Endometrial microvascular endothelial cells (primary cell): ENCODE measurements at regions not wholly inside any gene's neighbourhood (a gene's known extent, or its start where the extent isn't known, plus 50 kb on each side); places are given as distances from the start of the nearest gene placed in this dataset.

Experiments used
- in situ Hi-C: cut with HindIII; loops from 2 replicates; pipeline ENCODE4 v1.10.0; 2017; ENCODE audit warnings: low sequenced_read_pairs, low pct_unique_long_range_greater_than_20kb; ENCODE audit errors: inconsistent ontology term

DNA sequence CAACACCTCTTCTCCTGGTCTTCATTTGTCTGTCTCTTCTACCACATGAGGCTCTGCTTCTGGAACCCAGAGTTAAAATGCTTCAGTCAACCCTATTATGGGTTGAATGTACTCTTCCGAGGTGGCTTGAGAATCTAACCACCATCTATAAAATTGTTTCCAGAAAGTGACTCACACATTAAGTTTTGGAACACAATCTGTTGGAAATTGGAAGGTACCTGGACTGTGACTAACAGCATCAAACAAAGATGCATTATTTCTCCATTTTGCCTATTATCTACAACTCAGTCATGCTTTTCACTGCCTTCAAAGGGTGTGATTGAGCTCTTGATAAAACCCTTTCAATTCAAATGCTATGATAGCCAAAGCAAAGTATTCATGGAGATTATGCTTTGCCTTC, 499.0 kb upstream of the SEMA6D start:
- in situ Hi-C loops: no loop called here

DNA sequence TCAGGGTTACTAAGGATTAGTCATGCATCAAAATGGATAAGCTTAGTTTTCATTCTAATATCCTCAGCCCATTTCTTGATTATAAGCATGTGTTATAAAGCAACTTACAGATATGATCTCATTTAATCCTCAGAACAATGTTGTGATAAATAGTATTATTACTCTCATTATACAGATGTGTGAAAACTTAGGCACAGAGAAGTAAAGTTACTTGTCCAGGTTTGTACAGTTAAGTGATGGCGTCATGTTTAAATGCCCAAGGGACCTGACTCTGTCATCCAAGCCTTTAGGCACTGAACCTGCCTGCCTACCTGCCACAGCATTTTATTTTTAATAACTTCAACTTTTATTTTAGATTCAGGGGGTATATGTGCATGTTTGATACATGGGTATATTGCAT, 472.9 kb upstream of the SEMA6D start:
- in situ Hi-C loops: no loop called here

DNA sequence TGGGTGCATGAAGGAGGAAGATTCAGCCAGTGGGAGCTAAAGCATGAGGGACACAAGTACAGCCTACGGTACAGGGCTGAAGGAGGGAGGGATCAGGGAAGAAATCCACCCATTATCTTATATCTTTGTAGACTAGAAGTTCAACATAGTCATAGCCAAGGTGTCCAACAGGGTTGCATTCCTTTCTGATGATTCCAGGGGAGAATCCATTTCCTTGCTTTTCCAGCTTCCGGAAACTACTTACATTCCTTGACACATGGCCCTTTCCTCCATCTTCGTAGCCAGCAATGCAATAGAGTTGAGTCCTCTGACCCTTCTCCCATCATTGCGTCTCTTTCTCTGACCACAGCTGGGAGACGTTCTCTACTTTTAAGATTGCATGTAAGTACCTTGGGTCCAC, 471.0 kb upstream of the SEMA6D start:
- in situ Hi-C loops: no loop called here

DNA sequence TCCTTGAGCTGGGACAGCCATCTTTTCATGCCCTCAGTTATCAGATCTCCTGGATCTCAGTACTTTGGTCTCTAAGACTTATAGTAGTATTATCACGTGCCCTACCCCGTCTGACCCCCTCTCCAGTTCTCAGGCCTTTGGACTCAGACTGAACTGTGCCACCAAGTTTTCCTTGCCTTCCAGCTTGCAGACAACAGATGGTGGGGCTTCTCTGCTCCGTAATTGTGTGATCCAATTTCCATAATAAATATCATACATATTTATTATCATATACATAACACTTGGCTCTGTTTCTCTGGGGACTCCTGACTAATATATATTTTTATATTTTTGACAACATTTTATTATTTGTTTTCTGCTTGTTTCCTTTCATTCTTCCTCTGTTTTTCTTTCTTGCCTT, 458.8 kb upstream of the SEMA6D start:
- in situ Hi-C loops: no loop called here

DNA sequence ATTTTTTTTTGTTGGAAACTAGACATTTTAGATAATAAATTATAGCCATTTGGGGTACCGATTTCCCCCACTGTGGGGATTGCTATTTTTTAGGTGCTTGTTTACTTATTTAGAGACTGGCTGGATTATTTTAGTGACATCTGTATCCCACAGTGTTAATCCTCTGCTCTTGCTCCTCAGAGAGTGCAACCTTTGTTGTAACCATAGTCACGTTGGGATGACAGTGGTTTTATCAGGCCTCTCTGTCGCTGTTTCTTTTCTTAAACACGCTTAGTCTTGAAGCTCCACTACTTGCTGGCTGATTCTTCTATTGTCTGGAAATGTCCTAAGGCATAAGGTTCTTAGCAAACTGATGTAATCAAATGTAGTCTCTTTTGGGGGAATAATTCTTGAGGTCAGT, 451.6 kb upstream of the SEMA6D start:
- in situ Hi-C loops: no loop called here

DNA sequence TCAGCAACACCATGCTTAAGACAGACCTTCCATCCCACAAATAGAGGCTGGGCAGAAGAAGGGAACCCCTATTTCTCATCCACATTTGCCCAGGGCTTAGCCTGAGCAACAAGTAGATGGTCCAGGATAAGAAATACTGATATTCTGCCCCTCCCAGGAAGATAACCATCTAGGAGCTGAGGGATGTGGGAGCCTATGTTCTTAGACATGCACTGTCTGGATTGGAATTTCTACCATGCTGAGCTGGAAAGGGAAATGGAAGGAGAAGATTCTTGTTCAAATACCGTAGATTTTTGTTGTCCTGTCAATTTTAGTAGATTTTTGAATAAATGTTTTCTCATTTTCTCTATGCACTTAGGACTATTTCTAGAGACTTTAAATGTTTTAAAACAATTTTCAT, 450.7 kb upstream of the SEMA6D start:
- in situ Hi-C loops: no loop called here

DNA sequence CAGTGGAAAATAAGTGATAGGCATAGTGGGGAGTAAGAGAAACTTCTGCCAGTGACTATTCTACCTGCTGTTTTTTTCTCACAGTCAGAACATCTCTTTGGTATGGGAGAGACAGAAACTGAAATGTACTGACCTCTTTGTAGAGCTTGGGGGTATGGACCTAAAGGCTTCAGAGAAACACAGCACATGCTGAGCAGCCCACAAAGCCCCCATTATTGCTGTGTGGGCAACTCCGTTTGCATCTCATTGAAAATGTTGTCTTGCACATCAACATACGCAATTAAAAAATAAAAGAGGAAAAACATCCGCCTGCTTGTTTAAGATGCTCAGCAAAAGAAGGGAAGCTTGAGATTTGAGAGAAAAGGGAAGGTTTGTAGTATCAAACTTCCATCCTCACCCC, 443.4 kb upstream of the SEMA6D start:
- in situ Hi-C loops: no loop called here

DNA sequence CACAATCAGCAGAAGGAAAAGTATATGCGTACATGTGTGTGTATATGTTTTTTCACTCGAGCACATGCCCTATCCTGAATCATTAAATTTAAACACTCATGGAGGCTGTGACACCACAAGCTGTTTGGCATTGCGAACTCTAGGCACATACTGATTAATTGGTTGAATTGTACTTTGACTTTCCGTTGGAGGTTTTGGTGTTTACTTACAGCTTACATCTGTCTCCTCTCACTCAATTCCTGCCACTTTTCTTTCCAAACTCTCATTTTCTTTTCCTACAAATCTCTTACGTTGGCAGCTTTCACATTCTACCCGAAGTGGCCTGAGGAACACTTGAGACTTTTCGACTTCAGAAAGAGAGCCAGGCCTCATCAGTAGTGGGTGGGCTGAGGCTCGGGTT, 434.1 kb upstream of the SEMA6D start:
- in situ Hi-C loops: no loop called here

DNA sequence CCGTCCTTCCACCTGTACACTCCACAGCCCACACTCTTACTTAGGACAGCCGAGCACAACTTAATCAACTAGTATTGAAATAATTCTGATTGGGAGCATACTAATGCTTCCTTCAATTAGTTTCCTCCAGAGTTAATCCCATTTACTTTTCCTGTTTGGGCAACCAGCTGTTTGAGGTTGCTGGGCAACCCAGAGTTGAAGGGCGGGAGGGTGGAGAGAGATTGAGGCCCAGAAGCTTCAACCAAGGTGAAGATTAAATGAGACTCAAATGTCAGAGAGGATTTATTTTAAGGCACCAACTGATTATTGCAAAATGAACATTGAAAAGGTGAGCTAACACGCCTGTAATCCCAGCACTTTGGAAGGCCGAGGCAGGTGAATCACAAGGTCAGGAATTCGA, 428.5 kb upstream of the SEMA6D start:
- in situ Hi-C loops: no loop called here

DNA sequence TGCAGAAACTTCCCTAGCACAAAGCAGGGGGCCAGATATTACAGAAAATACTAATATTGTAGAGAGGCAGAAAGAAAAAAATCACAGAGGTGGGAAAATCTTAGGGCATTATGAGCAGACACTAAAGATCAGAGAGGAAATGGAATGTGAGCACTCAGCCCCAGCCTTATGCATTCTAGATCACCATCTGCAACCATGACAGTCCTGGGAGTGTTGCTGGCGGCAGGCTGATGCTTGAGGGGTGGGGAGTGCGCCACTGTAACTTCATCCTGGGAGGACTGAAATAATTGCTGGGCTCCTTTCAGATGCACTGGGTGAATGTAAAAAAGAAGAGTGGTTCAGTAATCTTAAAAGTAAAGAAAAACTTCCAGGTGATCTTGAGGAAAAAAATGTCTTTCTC, 427.6 kb upstream of the SEMA6D start:
- in situ Hi-C loops: no loop called here

DNA sequence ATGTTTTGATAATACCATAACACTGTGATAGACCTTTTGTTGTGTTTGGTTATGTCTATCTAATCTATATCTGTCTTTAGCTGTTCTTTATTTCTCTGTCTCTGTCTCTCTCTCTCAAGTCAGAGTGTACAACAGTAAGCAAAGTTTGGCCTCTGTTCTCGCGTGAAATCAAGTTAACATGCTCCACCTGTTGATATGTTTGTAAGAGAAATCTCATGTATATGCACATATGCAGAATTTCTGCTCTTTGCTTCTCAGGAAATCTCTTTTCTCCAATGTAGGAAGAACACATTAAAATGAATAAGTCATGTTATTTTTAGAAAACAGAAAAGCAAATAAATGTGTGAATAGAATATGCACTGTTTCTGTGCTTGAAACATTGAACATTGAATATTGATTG, 425.5 kb upstream of the SEMA6D start:
- in situ Hi-C loops: no loop called here

DNA sequence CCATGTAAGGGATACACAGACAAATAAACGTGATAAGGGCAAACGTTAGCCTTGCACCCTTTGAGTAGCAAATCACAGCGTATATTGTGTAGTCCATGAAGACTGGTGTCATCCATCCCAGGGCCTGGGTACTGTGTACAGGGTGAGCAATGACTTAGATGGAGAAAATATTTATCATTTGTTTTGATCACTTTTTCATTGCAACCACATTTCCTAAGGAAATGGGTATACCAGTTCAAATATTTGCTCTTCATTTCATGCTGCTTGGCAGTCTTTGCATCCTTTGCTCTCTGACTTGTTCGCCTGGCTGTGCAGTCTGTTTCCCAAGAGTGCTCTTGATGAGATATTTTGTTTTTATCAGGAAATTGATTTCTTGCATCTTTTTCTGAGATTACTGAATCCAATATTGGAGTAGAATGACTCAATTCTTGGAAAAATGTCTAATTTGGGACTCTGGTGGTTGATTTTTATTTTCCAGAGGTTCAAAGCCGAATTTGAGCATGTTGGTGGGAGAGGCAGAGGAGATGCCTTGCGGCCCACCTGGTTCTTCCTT, 424.6 kb upstream of the SEMA6D start:
- in situ Hi-C loops: no loop called here

DNA sequence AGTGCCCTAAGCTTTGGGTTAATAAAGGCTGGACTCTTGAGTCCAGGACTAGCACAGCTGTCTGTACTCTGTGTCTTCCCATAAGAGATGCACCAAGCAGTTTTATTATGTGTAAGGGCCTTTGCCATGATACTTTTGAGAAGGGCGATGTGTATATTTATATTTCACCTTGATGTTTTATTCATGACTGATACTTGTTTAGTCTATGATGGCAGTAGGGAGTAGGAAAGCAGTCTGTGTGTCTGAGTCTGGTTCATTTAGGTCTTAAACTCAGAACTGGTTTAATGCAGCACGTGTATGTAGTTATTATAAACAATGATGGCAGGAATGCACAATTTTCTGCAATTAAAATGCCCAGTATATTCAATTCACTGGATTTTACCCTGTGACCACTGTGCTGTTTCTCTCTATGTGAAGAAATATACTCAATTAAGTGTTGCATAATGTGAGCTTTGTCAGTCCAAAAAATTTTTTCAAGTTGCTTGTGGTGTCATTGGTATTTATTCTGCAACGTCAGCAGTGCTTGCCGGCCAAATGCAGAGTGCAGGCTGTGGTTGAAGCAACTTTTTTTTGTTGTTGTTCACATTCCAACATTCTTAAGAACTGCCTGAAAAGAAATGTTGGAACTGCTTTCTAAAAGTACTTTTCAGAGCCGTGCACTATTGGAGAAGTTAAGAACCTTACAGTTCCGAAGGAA, 423.7 kb upstream of the SEMA6D start:
- in situ Hi-C loops: no loop called here

DNA sequence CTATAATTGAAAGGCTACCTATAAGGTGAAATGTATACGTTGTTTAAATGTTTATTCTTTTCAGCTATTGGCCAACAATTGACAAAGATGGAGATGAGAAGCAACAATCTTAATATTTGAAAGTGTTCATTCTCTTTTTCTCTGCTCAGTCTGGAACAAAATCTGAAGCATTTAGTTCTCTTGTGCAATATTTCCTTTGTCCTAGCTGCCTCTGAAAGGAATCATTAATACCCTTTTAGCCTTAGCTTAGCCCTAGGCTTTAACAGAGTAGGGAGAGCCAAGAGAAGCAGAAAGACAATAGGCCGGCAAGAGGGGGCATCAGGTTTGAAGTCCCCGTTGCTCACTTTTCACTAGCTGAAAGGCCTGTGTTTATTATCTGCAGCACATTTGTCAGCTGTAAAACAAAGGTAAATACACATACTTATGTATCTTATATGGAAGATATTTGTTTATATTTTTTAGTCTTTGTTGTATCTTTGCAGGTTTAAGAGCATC, 422.5 kb upstream of the SEMA6D start:
- in situ Hi-C loops: no loop called here

DNA sequence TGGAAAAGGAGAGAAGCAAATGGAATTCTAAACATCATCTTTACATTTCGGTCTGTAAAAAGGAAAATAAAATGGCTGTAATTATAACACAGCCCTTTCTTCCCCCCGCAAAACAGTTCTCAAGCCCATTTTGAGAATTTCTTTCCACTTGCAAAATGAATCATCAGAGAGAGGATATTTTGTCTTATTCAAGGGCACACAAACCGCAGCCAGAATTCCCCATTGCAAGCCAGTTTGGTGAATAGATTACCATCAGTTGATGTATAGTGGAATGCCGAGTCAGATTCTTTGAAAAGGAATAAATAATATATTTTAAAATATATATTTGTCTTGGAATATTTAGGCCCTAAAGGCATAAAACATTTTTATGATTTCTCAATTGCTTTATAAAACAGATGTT, 420.4 kb upstream of the SEMA6D start:
- in situ Hi-C loops: no loop called here

DNA sequence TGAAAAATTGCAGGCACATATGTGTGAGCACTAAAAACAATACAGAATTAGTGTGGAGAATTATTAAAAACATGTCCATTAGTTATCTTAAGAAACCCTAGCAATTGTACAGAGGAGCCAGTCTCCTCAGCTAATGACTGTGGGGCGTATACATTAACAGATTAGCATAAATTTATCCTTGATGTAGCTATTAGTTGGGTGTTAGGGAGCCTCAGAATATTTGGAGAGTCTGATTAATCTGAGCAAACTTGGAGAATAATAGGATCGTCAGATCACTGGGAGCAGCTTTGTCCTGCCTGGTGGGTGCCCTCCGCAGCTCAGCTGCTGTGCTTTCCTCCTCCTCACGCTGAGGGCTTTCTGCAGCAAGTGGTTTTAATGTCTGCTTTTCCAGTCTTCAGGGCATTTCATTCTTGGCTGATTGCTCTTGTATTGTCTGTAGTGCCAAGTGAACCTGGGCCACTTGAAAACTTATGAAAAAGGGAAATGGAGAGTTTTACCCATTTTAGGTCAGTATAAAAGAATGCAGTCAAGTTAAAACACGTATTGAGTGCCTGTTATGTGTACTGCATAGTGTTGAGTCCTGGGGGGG, 417.4 kb upstream of the SEMA6D start:
- in situ Hi-C loops: no loop called here

DNA sequence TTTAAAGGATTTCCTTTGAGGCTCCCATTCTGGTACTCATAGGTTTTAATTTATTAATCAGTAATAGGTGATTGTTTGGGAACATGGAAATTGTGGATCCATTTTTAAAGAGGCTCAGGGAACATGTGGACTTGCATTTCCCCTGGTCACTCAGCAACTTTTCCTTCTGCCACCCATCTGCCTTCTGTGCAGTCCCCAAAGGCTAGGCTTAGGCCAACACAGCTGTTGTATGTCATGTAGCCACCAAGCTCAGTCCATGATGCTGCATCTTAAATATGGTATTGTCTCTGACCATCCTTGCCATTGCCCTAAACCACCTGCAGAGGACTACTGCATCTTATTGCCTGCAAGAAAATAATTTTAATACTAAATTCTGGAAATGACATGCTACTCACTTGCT, 416.7 kb upstream of the SEMA6D start:
- in situ Hi-C loops: no loop called here

DNA sequence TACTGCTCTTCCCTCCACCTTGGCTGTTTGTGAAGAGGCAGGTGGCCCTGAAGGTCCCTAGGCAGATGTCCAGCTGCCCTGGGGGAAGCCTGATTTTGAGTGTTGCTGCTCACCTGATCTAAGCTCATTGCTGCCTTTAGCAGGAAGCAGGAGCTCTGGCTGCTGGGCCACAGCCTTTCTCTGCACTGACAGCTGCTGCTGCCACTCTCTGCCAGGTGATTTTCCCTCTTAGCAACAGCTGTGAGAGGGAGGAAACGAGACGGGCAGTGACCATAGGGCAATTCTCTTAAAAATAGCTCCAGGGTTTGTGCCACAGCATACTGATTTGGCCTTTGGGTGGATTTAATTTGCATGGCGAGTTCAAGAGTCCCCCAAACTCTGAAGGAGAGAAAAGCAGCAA, 415.8 kb upstream of the SEMA6D start:
- in situ Hi-C loops: no loop called here

DNA sequence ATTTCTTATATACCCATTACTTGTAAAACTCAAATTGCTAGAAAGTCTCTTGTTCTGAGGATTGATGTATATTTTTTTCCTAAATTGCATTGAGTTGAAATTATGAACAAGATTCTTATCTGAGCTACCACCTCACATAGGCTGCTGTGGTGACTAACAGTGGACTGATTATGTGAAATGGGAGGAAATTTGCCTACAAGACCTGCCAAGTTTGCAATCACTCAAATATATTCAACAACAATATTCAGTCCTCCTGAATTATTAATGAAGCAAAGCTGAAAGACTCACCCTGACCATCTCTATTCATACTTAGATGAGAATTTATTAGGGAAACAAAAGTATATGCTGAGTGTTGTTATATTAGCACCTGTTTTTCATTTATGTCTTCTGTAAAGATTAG, 412.6 kb upstream of the SEMA6D start:
- in situ Hi-C loops: no loop called here

DNA sequence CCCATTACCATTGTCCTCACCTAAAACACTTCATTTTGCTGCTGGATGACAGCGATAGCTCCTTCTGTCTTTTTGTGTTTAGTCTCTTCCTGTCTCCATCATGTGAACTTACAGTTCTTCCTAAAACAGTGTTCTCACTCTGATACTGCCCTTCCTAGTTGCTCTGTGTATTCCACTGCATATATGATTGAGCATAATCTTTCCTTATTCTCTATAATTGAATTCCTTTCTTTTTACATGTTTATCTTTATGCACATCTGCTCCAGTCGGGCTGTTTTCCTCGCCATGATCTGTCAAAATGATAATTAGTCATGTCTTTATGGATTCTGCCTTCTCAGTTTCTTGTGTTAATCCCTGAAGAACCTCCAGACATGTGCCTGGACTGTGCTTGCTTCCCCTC, 405.1 kb upstream of the SEMA6D start:
- in situ Hi-C loops: no loop called here
